ENCODE measurements at regions not wholly inside any gene's neighbourhood (a gene's known extent, or its start where the extent isn't known, plus 50 kb on each side); places are given as distances from the start of the nearest gene placed in this dataset.
A peak's percentile ranks its signal among the peaks of the same experiment; 100 is the strongest.

- TF ChIP-seq CHD2 (IDR thresholded peaks at IDR 0.05; ENCODE audit: low read length) (no peak), EZH2 (IDR thresholded peaks at IDR 0.05; ENCODE audit: low read depth, low read length, severe bottlenecking) (no peak), RAD21 (IDR thresholded peaks at IDR 0.05 in 1 of 2, conservative IDR thresholded peaks at IDR 0.05 in 1 of 2; ENCODE audit: low read depth in 2 of 2, low read length in 2 of 2) (peak; percentile 14 to 34; a peak in 3 of 4 replicates), EP300 (IDR thresholded peaks at IDR 0.05; ENCODE audit: borderline replicate concordance in 1 of 2, low read depth in 2 of 2, low read length in 2 of 2) (no peak), MAFK (IDR thresholded peaks at IDR 0.05; ENCODE audit: low read depth, low read length) (no peak), RFX5 (IDR thresholded peaks at IDR 0.05; ENCODE audit: borderline replicate concordance, low read depth, low read length) (no peak), TEAD4 (IDR thresholded peaks at IDR 0.05; ENCODE audit: low read depth, low read length) (no peak), TAF1 (IDR thresholded peaks at IDR 0.05; ENCODE audit: low read depth, low read length) (no peak), CREB1 (IDR thresholded peaks at IDR 0.05) (no peak), POLR2A (IDR thresholded peaks at IDR 0.05; ENCODE audit: control extremely low read depth in 1 of 2, low read depth in 2 of 2, low read length in 2 of 2) (no peak)
- TF ChIP-seq, protein P1, sequence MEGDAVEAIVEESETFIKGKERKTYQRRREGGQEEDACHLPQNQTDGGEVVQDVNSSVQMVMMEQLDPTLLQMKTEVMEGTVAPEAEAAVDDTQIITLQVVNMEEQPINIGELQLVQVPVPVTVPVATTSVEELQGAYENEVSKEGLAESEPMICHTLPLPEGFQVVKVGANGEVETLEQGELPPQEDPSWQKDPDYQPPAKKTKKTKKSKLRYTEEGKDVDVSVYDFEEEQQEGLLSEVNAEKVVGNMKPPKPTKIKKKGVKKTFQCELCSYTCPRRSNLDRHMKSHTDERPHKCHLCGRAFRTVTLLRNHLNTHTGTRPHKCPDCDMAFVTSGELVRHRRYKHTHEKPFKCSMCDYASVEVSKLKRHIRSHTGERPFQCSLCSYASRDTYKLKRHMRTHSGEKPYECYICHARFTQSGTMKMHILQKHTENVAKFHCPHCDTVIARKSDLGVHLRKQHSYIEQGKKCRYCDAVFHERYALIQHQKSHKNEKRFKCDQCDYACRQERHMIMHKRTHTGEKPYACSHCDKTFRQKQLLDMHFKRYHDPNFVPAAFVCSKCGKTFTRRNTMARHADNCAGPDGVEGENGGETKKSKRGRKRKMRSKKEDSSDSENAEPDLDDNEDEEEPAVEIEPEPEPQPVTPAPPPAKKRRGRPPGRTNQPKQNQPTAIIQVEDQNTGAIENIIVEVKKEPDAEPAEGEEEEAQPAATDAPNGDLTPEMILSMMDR (IDR thresholded peaks at IDR 0.05; ENCODE audit: control extremely low read depth in 1 of 3, insufficient read depth in 1 of 3, low read depth in 1 of 3, low read length in 3 of 3): no peak
These were observed 184.5 kb upstream of the DAAM1 start for GRCh38 chr14:59004012-59004411.
